BJ (cell line): ENCODE measurements at regions not wholly inside any gene's neighbourhood (a gene's known extent, or its start where the extent isn't known, plus 50 kb on each side); places are given as distances from the start of the nearest gene placed in this dataset.
A peak's percentile ranks its signal among the peaks of the same experiment; 100 is the strongest.

Source experiments
- CTCF ChIA-PET: fragments of 350-600 bp; formaldehyde crosslinking; extraction: SDS; loops from one replicate; lab custom pipeline; 2021; ENCODE audit warnings: antibody characterized with exemption, inconsistent platforms; lab: Yijun Ruan, JAX
- POLR2A ChIA-PET: fragments of 300-600 bp; sonication (Branson Sonifier 250); formaldehyde crosslinking; extraction: SDS; loops from one replicate; lab custom pipeline; 2021; ENCODE audit warnings: antibody characterized with exemption; lab: Charles Lee
- DNase-seq: peaks from one replicate; pipeline ENCODE4 v3.0.0-alpha.2; 2011; ENCODE audit warnings: low read depth
- H3K27me3 ChIP-seq: 2 replicates; pipeline ENCODE4 v1.6.0; 2011; ENCODE audit warnings: low read length; ENCODE audit not compliant: control insufficient read depth, insufficient read depth
- H3K36me3 ChIP-seq: 2 replicates; pipeline ENCODE4 v1.5.1; 2011; ENCODE audit warnings: low read length; ENCODE audit not compliant: control insufficient read depth, insufficient read depth
- H3K4me3 ChIP-seq: 2 replicates; pipeline ENCODE4 v1.5.1; 2011; ENCODE audit warnings: low read depth, mild to moderate bottlenecking, control low read depth, low read length
- TF ChIP-seq, protein P1 (sequence below): IDR thresholded peaks from 2 replicates; pipeline ENCODE4 v1.5.1; 2011; ENCODE audit warnings: low read depth, mild to moderate bottlenecking, control low read depth, inconsistent platforms, low read length, moderate library complexity; ENCODE audit not compliant: insufficient read depth

- DNase-seq, result no peak
- TF ChIP-seq, protein P1, sequence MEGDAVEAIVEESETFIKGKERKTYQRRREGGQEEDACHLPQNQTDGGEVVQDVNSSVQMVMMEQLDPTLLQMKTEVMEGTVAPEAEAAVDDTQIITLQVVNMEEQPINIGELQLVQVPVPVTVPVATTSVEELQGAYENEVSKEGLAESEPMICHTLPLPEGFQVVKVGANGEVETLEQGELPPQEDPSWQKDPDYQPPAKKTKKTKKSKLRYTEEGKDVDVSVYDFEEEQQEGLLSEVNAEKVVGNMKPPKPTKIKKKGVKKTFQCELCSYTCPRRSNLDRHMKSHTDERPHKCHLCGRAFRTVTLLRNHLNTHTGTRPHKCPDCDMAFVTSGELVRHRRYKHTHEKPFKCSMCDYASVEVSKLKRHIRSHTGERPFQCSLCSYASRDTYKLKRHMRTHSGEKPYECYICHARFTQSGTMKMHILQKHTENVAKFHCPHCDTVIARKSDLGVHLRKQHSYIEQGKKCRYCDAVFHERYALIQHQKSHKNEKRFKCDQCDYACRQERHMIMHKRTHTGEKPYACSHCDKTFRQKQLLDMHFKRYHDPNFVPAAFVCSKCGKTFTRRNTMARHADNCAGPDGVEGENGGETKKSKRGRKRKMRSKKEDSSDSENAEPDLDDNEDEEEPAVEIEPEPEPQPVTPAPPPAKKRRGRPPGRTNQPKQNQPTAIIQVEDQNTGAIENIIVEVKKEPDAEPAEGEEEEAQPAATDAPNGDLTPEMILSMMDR, result peak; percentile 56
- no peak overlapping the region for H3K4me3 ChIP-seq
- ChIA-PET POLR2A (no interaction called here), CTCF (interaction anchor here (0.9 to 2.5 kb wide), 12 partner anchors 8 to 333 kb away, joined by 3 to 21 read pairs (median 4); no protein-coding TSS in a partner anchor)
- H3K27me3 ChIP-seq, result no peaks in the 10 kb centered on the region
- no peaks in the 10 kb centered on the region for H3K36me3 ChIP-seq
These were observed 165.6 kb downstream of the SHANK2 start for GRCh38 chr11:71086687-71087258.

DNA sequence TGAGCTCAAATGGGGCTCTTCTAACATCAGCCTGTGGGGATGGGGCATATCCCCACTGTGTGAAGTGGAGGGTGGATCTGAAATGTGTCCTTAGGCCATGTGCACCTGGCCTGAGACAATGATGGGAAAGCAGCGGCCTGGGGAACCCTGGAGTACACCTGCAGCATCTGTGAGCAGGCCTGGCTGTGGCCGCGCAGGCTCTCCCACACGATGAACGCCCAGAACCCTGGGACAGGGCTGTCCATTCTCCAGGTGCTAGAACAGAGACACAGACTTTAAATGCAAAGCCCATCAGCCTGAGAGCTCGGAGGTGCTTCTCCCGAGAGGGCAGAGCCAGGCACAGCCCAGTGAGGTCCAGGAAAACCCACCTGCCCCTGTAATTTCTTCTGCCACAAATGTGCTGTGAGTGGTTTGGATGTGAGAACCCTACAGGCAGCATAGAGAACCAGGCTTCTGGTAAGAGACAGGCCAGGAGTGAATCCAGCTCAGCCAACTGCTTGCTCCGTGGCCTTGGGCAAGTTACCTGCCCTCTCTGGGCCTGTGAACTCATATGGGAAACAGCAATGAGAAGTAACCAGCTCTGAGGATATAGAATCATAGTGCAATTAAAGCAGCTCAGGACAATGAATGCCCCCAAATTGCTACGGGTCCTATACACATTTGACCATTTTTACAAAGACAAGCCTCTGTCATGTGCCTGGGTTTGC is 167.9 kb downstream of the SHANK2 start:
- ChIA-PET POLR2A (no interaction called here), CTCF (no interaction called here)
- TF ChIP-seq, protein P1, result no peak
- Histone ChIP-seq H3K4me3 (no peak overlapping the region), H3K27me3 (no peaks in the 10 kb centered on the region), H3K36me3 (no peaks in the 10 kb centered on the region)
- DNase-seq, result no peak

GRCh38 chr11:71083105-71083504 is 169.3 kb downstream of the SHANK2 start:
- DNase-seq, result no peak
- Histone ChIP-seq H3K36me3 (no peaks in the 10 kb centered on the region), H3K27me3 (no peaks in the 10 kb centered on the region), H3K4me3 (no peak overlapping the region)
- TF ChIP-seq, protein P1, result no peak
- ChIA-PET POLR2A (no interaction called here), CTCF (interaction anchor here (0.6 kb wide), 1 partner anchor 1290 kb away, joined by 3 read pairs; no protein-coding TSS in a partner anchor)

DNA sequence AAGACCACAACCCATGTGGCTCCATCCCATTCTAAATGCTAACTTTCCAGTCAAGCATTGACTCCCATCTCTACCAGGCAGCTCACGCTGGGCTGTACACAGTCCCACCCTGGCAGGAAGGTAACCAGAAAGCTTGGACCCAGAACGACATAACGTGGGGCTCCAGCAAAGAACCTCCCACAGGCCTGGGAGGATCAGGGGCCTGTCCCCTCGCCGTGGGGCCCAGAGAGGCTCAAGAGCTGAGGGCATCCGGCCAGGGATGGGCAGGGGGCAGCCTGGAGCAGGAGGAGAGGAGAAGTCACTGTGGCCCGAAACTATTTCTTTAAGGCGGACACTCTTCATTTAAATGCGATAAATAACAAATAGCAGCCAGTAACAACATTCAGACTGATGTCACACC is 169.9 kb downstream of the SHANK2 start:
- CTCF ChIA-PET, result no interaction called here

DNA sequence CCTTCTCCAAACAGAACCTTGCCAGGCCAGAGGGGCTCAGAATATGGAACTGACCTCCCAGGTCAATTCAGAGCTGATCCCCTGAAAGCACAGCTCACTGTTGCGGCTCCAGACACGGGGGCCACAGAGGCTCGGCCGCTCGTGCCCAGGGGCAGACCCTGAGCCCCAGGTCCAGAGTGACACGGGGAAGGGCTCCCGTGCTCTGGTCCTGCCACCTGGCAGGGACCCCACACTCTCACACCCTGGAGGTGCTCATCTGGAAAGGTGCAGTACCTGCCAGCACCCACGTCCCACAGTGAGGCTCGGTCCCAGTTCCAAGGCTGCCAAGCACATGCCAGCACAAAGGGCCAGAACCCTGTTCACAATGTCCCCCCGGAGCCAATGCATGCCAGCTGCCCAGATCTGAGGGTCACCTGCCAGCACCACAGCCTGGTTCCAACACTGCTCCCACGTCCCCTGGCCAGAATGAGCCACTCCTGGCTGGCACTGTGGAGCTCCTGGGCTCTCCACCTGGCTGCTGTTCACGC is 170.6 kb downstream of the SHANK2 start:
- H3K36me3 ChIP-seq, result no peaks in the 10 kb centered on the region
- ChIA-PET POLR2A (no interaction called here), CTCF (no interaction called here)
- no peak overlapping the region for H3K4me3 ChIP-seq
- TF ChIP-seq, protein P1, result no peak
- no peak for DNase-seq
- no peaks in the 10 kb centered on the region for H3K27me3 ChIP-seq

More for the DNA sequence above, 169.9 kb downstream of the SHANK2 start:
- no peak for DNase-seq
- Histone ChIP-seq H3K4me3 (no peak overlapping the region), H3K27me3 (no peaks in the 10 kb centered on the region), H3K36me3 (no peaks in the 10 kb centered on the region)
- TF ChIP-seq, protein P1, result no peak
- POLR2A ChIA-PET, result no interaction called here
